ENCODE measurements at regions not wholly inside any gene's neighbourhood (a gene's known extent, or its start where the extent isn't known, plus 50 kb on each side); places are given as distances from the start of the nearest gene placed in this dataset.
"Not testable (repeated sequence)": the region's sequence is repeated elsewhere in the genome, so short reads cannot be mapped to it uniquely, and the experiment has no call there.

GRCh38 chr17:56690441-56691291 lies 97.2 kb downstream of the NOG start:
- DNase-seq: no peak

DNA sequence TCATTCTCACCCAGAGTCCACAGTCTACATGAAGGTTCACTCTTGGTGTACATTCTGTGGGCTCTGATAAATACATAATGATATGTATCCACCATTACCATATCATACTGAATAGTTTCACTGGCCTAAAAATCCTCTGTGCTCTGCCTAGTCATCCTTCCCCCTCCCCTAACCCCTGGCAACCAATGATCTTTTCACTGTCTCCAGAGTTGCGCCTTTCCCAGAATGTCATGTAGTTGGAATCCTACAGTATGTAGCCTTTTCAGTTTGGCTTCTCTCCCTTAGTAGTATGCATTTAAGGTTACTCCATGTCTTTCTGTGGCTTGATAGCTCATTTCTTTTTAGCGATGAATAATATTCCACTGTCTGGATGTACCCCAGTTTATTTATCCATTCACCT lies 101.3 kb downstream of the NOG start:
- no peak for DNase-seq

DNA sequence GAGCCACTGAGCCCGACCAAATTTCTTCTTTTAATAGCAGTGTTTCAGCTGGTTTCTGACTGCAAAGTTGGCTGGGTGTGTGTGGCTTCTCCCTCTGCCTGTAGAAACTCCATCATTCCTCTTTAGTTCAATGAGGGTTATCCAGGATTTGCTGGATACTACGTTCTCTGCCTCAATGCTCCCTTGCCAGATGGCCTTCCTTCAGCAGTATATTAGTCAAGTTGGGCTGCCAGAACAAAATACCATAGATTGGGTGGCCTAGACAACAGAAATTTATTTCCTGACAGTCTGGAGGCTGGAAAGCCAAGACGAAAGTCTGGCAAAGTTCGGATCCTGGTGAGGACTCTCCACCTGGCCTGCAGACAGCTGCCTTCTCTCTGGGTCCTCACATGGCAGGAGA lies 103.7 kb downstream of the NOG start:
- DNase-seq: no peak

DNA sequence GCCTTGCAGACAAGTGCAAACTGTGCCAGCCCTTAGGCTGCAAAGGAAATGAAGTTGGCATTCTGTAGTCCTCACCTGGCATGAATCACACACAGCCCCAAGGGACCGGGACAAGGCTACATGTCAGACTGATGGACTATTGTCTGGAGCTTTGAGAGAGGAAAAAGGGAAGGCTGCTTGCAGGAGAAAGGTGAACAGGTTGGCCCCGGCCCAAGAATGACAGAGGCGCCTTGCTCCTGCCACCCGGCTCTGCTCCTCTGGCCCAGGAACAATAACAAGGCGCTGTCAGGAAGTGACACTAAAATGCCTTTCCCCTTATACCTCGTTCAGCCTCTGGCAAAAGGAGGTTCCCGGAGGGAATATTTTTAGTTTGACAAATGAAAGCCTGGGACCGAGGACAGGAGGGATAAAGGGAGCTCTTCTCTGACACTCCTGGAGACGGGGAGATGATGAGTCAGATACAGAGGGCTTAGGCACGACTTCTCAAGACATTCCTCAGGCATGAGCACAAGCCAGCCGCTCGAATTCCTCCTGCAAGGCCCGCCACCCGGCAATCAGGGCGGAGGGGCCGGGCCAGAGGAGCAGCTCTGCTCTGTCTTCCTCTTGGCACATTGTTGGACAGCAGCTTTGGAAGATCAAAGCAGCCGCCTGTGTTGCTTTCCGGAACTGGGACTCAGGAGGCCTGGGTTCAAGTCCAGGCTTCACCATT lies 105.8 kb downstream of the NOG start:
- DNase-seq: no peak

GRCh38 chr17:56700919-56701420 lies 107.5 kb downstream of the NOG start:
- no peak for DNase-seq

- DNase-seq: no peak
Observed at GRCh38 chr17:56707312-56708219, 114.1 kb downstream of the NOG start.

- no peak for DNase-seq
Observed at GRCh38 chr17:56708220-56708558, 114.7 kb downstream of the NOG start.

GRCh38 chr17:56708670-56709410 lies 115.3 kb downstream of the NOG start:
- no peak for DNase-seq

GRCh38 chr17:56710986-56711385 lies 117.5 kb downstream of the NOG start:
- DNase-seq: no peak

- peak; percentile 83 to 84 for DNase-seq
Observed at GRCh38 chr17:56715613-56716357, 117.9 kb downstream of the C17orf67 start.

- no peak for DNase-seq
Observed at GRCh38 chr17:56717471-56717870, 116.2 kb downstream of the C17orf67 start.

DNA sequence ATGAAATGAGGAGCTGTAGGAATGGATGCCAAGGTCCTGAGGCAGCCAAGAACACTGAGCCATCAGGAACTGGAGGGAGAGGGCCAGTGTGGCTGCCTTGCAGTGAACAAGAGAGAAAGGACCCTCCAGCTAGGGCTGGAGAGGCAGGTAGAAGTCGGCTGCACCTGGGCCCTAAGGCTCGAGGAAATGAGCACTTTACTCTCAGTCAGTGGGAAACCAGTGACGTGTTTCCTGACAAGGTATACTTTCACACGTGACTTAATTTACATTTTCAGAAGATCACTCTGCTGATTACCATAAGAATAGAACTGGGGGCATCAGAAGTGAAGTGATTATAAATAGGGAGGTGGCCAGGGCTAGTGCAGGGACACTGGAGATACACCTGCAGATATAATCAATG lies 115.2 kb downstream of the C17orf67 start:
- no peak for DNase-seq

DNA sequence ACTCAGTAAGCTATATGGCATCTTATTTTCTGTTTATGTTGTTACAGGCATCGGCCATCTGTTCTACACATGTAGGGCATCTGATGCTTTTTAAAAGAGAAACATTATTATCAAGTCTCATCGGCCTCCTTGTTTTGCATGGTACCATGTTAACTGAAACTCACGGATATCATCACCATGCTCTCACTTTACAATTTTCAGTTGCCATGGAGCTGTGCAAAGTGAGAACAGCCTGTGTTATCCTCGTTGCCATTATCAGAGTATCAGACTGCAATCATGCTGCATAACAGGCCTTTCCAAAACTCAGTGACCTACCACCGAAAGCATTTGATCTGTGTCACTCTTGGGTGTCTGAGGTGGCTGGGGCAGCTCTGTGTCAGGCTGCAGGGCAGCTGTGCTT lies 110.3 kb downstream of the C17orf67 start:
- no peak for DNase-seq

DNA sequence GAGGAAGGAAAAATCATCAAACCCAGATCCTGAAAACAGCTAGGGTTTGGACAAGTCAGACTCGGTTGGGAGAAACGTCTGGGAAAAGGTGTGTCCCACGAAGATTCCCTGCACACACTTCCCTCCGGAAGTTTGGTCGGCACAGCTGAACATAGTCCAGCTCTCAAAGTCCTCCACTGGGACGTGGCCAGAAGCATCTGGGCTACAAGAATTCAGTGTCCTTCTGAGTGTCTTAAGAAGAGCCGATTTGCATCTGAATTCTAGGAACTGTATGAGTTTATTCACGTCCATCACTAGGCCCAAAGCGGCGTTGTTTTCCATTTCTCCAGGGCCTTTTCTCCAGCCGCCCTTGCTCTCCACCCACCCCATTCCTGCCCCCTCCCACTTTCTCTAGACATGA lies 109.1 kb downstream of the C17orf67 start:
- no peak for DNase-seq

DNA sequence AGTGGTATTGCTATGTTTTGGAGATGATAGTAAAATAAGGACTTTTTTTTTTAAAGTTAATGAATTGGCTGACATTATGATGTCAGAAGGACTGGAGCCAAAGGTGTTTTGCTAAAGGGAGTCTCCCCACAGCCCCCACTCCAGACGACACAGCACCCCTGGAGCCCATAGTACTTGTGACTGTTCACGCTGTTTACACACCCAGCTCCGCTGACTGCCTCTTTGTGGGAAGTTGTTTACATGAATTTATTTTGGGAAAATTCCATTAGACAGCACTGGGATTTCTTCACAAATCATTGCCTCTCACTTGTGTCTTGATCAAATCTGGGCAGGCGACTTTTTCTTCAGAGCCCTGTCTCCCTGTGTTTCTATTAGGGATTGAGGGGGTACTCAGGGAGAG lies 108.6 kb downstream of the C17orf67 start:
- DNase-seq: no peak

DNA sequence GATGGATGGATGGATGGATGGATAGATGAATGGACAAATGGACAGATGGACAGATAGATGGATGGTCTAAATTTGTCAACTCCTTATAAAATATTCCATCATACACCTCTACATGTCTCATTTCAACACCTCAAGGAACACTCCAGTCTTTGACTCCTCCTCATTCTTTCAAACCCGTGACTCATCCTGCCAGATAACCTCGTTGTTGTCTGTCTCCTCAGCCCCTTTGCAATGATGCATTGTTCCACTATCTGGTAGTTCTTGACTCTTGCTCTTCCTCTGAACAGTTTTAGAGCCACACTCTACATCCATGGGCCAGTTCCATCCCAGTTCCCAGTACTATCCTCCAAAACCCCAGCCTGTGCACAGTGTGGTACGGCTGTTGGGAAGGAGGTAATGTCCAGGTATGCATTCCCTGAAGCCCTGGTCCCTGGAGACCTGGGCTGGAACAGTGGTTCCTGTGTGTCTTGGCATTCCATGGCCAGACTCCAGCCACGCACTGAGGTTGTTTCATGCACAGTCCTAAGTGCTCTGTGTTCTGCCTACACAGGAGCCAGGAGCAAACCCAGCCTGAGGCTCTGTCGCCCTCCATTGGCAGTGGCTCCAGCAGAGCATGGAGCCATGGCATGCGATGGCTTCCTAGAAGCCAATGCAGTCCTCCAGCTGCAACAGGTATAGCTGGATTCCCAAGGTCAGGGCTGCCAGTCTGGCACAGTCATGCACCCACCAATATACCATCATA lies 105.7 kb downstream of the C17orf67 start:
- DNase-seq: no peak

- DNase-seq: not testable (repeated sequence)
Observed at GRCh38 chr17:56731096-56731495, 102.6 kb downstream of the C17orf67 start.

DNA sequence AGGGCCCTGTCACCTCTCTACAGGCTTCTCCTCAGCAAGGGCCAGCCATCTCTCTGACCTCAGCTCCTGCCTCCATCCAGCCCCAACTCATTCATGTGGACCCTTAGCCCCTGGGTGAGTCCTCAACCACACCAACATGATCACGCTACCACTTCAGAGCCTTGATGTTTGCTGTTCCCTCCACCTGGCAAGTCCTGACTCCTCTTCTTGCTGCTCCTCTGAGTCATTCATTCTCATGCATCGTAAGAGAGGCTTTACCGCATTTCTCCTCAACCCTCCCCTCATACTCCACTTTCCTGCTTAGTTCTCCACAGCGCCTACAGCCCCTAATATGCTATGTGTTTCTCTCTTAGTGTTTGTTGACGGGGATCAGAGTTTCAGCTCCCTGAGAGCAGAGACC lies 99.9 kb downstream of the C17orf67 start:
- DNase-seq: no peak

- DNase-seq: no peak
Observed at GRCh38 chr17:56735842-56736241, 97.9 kb downstream of the C17orf67 start.

GRCh38 chr17:56737421-56738161 lies 96.1 kb downstream of the C17orf67 start:
- DNase-seq: no peak

All from activated T-cell treated with anti-CD3 and anti-CD28 coated beads, Interleukin-2, amount 50 U/mL, for 48 hours (primary cell).